ENCODE measurements at regions not wholly inside any gene's neighbourhood (a gene's known extent, or its start where the extent isn't known, plus 50 kb on each side); places are given as distances from the start of the nearest gene placed in this dataset.

GRCh38 chr9:12874395-12874794 lies 99.6 kb downstream of the LURAP1L start:
- no peak for DNase-seq (ENCODE audit: low read depth, low spot score)
- in situ Hi-C loops (cut with HindIII; ENCODE audit: low pct_unique_long_range_greater_than_20kb, low sequenced_read_pairs) = no loop called here

- DNase-seq (ENCODE audit: low read depth, low spot score) = no peak
- in situ Hi-C loops (cut with HindIII; ENCODE audit: low pct_unique_long_range_greater_than_20kb, low sequenced_read_pairs) = no loop called here
These were observed 100.4 kb downstream of the LURAP1L start for GRCh38 chr9:12875191-12875590.

- no peak for DNase-seq (ENCODE audit: low read depth, low spot score)
- in situ Hi-C loops (cut with HindIII; ENCODE audit: low pct_unique_long_range_greater_than_20kb, low sequenced_read_pairs) = no loop called here
These were observed 102.1 kb downstream of the LURAP1L start for GRCh38 chr9:12876872-12877271.

GRCh38 chr9:12878351-12878978 lies 103.6 kb downstream of the LURAP1L start:
- in situ Hi-C loops (cut with HindIII; ENCODE audit: low pct_unique_long_range_greater_than_20kb, low sequenced_read_pairs) = no loop called here
- no peak for DNase-seq (ENCODE audit: low read depth, low spot score)

- DNase-seq (ENCODE audit: low read depth, low spot score) = no peak
- in situ Hi-C loops (cut with HindIII; ENCODE audit: low pct_unique_long_range_greater_than_20kb, low sequenced_read_pairs) = no loop called here
These were observed 105.1 kb downstream of the LURAP1L start for GRCh38 chr9:12879961-12880360.

GRCh38 chr9:12880406-12881015 lies 105.7 kb downstream of the LURAP1L start:
- DNase-seq (ENCODE audit: low read depth, low spot score) = peak; percentile 4
- in situ Hi-C loops (cut with HindIII; ENCODE audit: low pct_unique_long_range_greater_than_20kb, low sequenced_read_pairs) = no loop called here

DNA sequence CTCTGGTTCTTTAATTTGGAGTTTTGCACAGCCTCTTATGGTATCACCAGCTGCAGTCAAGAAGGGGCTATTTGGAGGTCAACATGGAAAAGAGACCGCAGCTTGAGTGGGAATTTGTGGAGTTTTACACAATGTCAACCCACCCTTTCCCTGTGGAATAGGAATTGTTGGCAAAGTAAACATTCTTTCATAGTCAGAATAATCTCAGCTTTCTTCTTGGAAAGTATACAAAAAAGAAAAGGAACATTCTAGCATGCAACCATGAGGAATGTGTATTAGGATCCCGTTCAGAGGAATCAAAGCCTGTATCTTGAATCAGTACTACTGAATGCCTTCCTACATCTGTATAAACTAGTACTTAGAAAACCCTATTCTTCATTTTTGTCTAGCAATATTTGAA lies 107.6 kb downstream of the LURAP1L start:
- in situ Hi-C loops (cut with HindIII; ENCODE audit: low pct_unique_long_range_greater_than_20kb, low sequenced_read_pairs) = no loop called here
- no peak for DNase-seq (ENCODE audit: low read depth, low spot score)

GRCh38 chr9:12884736-12885395 lies 110.0 kb downstream of the LURAP1L start:
- DNase-seq (ENCODE audit: low read depth, low spot score) = peak; percentile 80
- in situ Hi-C loops (cut with HindIII; ENCODE audit: low pct_unique_long_range_greater_than_20kb, low sequenced_read_pairs) = no loop called here

DNA sequence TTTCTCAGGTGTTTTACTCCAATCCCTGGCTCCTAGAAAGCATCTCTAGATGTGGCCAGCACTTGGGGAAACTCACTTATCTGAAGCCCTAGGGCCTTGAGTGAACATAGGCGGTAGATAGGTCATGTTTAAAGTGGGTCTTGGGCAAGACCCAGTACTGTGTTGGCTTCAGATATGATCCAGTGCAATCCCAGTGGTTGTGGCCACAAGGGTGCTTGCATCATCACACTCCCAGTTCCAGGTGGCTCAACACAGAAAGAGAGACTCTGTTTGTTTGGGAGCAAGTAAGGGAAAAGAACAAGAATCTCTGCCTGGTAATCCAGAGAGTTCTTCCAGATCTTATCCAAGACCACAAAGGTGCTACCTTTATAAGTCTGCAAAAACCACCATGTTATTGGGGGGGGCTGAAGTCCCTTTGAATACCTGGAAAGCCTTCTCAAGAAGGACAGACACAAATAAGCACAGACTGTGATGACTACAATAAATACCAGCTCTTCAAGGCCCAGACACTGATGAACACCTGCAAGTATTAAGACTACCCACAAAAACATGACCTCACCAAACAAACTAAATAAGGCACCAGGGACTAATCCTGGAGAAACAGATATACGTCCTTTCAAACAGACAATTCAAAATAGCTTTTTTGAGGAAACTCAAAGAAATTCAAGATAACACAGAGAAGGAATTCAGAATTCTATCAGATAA lies 114.7 kb downstream of the LURAP1L start:
- in situ Hi-C loops (cut with HindIII; ENCODE audit: low pct_unique_long_range_greater_than_20kb, low sequenced_read_pairs) = no loop called here
- no peak for DNase-seq (ENCODE audit: low read depth, low spot score)

DNA sequence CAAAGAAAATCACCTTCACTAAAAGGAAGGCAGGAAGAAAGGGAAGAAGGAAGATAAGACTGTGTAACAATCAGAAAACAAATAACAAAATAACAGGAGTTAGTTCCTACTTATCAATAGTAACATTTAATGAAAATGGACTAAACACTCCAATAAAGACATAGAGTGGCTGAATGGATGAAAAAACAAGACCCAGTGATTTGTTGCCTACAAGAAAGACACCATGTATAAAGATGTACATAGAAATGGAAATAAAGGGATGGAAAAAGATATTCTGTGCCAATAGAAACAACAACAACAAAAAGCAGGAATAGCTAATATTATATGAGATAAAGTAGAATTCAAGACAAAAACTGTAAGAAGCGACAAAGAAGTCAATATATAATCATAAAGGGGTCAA lies 116.8 kb downstream of the LURAP1L start:
- in situ Hi-C loops (cut with HindIII; ENCODE audit: low pct_unique_long_range_greater_than_20kb, low sequenced_read_pairs) = no loop called here

GRCh38 chr9:12903316-12903715 lies 128.5 kb downstream of the LURAP1L start:
- in situ Hi-C loops (cut with HindIII; ENCODE audit: low pct_unique_long_range_greater_than_20kb, low sequenced_read_pairs) = no loop called here
- no peak for DNase-seq (ENCODE audit: low read depth, low spot score)

More for the DNA sequence above, 116.8 kb downstream of the LURAP1L start:
- DNase-seq (ENCODE audit: low read depth, low spot score) = no peak

GRCh38 chr9:12904261-12905000 lies 129.6 kb downstream of the LURAP1L start:
- DNase-seq (ENCODE audit: low read depth, low spot score) = no peak
- in situ Hi-C loops (cut with HindIII; ENCODE audit: low pct_unique_long_range_greater_than_20kb, low sequenced_read_pairs) = no loop called here

- DNase-seq (ENCODE audit: low read depth, low spot score) = no peak
- in situ Hi-C loops (cut with HindIII; ENCODE audit: low pct_unique_long_range_greater_than_20kb, low sequenced_read_pairs) = no loop called here
These were observed 131.8 kb downstream of the LURAP1L start for GRCh38 chr9:12906646-12907045.

GRCh38 chr9:12908895-12909294 lies 134.1 kb downstream of the LURAP1L start:
- DNase-seq (ENCODE audit: low read depth, low spot score) = no peak
- in situ Hi-C loops (cut with HindIII; ENCODE audit: low pct_unique_long_range_greater_than_20kb, low sequenced_read_pairs) = no loop called here

- in situ Hi-C loops (cut with HindIII; ENCODE audit: low pct_unique_long_range_greater_than_20kb, low sequenced_read_pairs) = no loop called here
- no peak for DNase-seq (ENCODE audit: low read depth, low spot score)
These were observed 140.6 kb downstream of the LURAP1L start for GRCh38 chr9:12915366-12915954.

DNA sequence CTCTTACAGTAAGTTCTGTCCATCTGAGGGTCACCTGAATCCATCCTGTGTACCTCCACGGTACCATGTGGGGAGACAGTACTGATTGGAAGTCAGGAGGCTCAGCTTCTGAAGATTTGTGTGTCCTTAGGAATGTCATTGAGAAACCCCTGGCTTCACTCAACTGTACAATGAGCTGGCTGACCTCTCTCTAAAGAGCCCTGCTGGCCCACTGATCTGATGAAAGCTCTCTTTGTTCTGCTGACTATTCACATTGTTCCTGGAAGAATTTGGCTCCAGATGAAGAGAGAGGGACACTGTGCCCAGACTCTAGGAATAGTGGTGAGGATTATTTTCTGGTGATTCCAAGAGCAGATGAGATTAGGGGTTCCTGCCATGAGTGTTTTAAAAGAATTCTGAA lies 141.2 kb downstream of the LURAP1L start:
- in situ Hi-C loops (cut with HindIII; ENCODE audit: low pct_unique_long_range_greater_than_20kb, low sequenced_read_pairs) = no loop called here
- DNase-seq (ENCODE audit: low read depth, low spot score) = peak; percentile 94

GRCh38 chr9:12920437-12920836 lies 145.6 kb downstream of the LURAP1L start:
- no peak for DNase-seq (ENCODE audit: low read depth, low spot score)
- in situ Hi-C loops (cut with HindIII; ENCODE audit: low pct_unique_long_range_greater_than_20kb, low sequenced_read_pairs) = no loop called here

DNA sequence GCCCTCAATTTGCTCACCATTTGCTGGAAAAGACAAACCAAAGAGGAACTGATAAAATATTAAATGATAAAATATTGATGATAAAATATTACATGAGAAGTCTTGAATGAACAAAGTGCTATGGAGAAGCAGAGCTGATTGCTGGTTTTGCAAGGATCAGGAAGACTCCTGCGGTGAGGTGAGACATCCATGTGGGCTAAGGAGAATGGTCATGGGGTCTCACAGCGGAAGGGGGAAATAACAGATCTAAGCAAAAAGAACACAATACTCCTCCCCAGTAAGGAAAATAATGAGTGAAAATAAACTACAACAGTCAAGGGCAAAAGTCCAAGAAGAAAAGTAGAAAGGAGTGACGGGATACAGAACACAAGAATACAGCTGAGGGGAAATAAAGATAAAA lies 146.8 kb downstream of the LURAP1L start:
- in situ Hi-C loops (cut with HindIII; ENCODE audit: low pct_unique_long_range_greater_than_20kb, low sequenced_read_pairs) = no loop called here

More for the DNA sequence above, 146.8 kb downstream of the LURAP1L start:
- DNase-seq (ENCODE audit: low read depth, low spot score) = no peak
